Loucy (cell line): ENCODE measurements at regions not wholly inside any gene's neighbourhood (a gene's known extent, or its start where the extent isn't known, plus 50 kb on each side); places are given as distances from the start of the nearest gene placed in this dataset.

Experiments used
- H2AFZ ChIP-seq: fragments of 200-600 bp; sonication (generic); 2 replicates; pipeline ENCODE4 v1.6.0; 2016; ENCODE audit warnings: antibody characterized with exemption, mild to moderate bottlenecking, low read length, moderate library complexity
- H3F3A ChIP-seq: fragments of 200-600 bp; 2 replicates; pipeline ENCODE4 v1.6.0; 2016; ENCODE audit warnings: antibody characterized with exemption, low read depth, mild to moderate bottlenecking
- H3K27me3 ChIP-seq: fragments of 200-600 bp; sonication (generic); 2 replicates; pipeline ENCODE4 v1.6.1; 2014; ENCODE audit warnings: low read length, mild to moderate bottlenecking; ENCODE audit not compliant: insufficient read depth, poor library complexity, severe bottlenecking
- H3K36me3 ChIP-seq: fragments of 200-600 bp; sonication (generic); 2 replicates; pipeline ENCODE4 v1.6.1; 2016; ENCODE audit warnings: low read length; ENCODE audit not compliant: insufficient read depth
- H3K4me1 ChIP-seq: fragments of 200-600 bp; sonication (generic); 2 replicates; pipeline ENCODE4 v1.5.1; 2014; ENCODE audit warnings: low read length, mild to moderate bottlenecking; ENCODE audit not compliant: insufficient read depth, poor library complexity, severe bottlenecking
- H3K4me2 ChIP-seq: fragments of 200-600 bp; sonication (generic); 2 replicates; pipeline ENCODE4 v1.6.0; 2014; ENCODE audit warnings: antibody characterized with exemption, low read length, low read depth, mild to moderate bottlenecking; ENCODE audit not compliant: poor library complexity, severe bottlenecking
- H3K4me3 ChIP-seq: fragments of 200-600 bp; sonication (generic); 2 replicates; pipeline ENCODE4 v1.5.1; 2014; ENCODE audit warnings: low read length, mild to moderate bottlenecking, mixed read lengths; ENCODE audit not compliant: poor library complexity, severe bottlenecking
- H3K79me2 ChIP-seq: fragments of 200-600 bp; sonication (generic); 2 replicates; pipeline ENCODE4 v1.6.1; 2014; ENCODE audit warnings: low read length; ENCODE audit not compliant: insufficient read depth
- H3K9ac ChIP-seq: fragments of 200-600 bp; sonication (generic); 2 replicates; pipeline ENCODE4 v1.6.0; 2014; ENCODE audit warnings: mild to moderate bottlenecking, low read depth, low read length, moderate library complexity; ENCODE audit not compliant: poor library complexity, severe bottlenecking
- H3K9me2 ChIP-seq: fragments of 200-600 bp; sonication (generic); replicated peaks from 2 replicates; pipeline ENCODE4 v1.6.1; 2016; ENCODE audit warnings: low read depth, low read length, mixed read lengths
- H3K9me3 ChIP-seq: fragments of 200-600 bp; sonication (generic); 2 replicates; pipeline ENCODE4 v1.6.1; 2014; ENCODE audit warnings: mild to moderate bottlenecking, antibody characterized with exemption, low read length, low read depth; ENCODE audit not compliant: insufficient read depth
- H4K20me1 ChIP-seq: fragments of 200-600 bp; sonication (generic); 2 replicates; pipeline ENCODE4 v1.6.0; 2014; ENCODE audit warnings: antibody characterized with exemption, low read length, mild to moderate bottlenecking; ENCODE audit not compliant: insufficient read depth, poor library complexity, severe bottlenecking
- CTCF ChIP-seq: fragments of 200-600 bp; sonication (generic); conservative IDR thresholded peaks from 2 replicates; pipeline ENCODE4 v1.5.1; 2014; ENCODE audit warnings: mild to moderate bottlenecking, antibody characterized with exemption, low read length
- EZH2phosphoT487 ChIP-seq: fragments of 200-600 bp; IDR thresholded peaks from 2 replicates; pipeline ENCODE4 v1.6.1; 2018; ENCODE audit warnings: antibody characterized with exemption, mild to moderate bottlenecking, moderate library complexity, borderline replicate concordance

DNA sequence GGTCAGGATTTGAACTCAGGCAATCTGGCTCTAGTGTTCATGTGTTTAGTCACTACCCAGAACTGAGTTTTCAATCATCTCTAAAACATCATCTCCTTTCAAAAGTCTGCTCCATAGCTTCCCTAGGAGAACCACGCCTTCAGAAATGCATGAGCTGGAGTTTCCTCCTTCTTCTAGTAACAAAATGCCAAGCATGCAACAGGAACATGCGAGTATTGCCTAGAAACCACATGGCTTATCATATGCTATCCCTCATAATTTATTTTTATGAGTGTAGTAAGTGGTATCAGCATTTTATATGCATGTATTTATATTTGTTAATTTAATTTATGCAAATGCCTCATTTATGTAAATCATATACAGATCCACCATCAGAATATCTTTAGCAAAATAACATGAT, 170.9 kb downstream of the RAB11FIP2 start:
- Histone ChIP-seq H3F3A (no peaks in the 10 kb centered on the region), H3K9me2 (no peaks in the 10 kb centered on the region), H3K4me3 (no peak overlapping the region), H4K20me1 (no peaks in the 10 kb centered on the region), H2AFZ (no peak overlapping the region), H3K36me3 (no peaks in the 10 kb centered on the region), H3K4me2 (no peak overlapping the region), H3K4me1 (no peaks in the 10 kb centered on the region), H3K79me2 (no peaks in the 10 kb centered on the region), H3K9ac (no peak overlapping the region), H3K9me3 (no peaks in the 10 kb centered on the region), H3K27me3 (no peaks in the 10 kb centered on the region)
- TF ChIP-seq EZH2phosphoT487 (no peak), CTCF (no peak)

DNA sequence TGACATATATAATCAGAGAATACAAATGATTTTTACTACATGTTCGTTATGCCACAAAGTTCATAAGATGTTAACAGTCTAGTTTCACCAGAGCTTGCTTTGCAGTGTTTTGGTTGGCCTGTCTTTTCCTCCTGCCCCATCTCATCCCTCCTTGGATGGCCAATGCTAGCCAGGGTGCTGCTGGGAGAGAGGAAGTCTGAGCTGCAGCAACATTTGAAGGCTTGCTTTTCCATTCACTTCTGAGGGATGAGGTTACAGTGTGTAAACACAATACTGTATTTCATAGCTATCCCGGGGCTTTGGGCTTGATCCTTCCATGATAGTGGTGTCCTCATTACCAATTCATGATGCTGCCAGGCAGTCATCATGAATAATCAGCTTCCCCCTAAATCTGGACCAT, 170.5 kb downstream of the RAB11FIP2 start:
- Histone ChIP-seq H3K9me2 (no peaks in the 10 kb centered on the region), H4K20me1 (no peaks in the 10 kb centered on the region), H3K36me3 (no peaks in the 10 kb centered on the region), H3F3A (no peaks in the 10 kb centered on the region), H3K9me3 (no peaks in the 10 kb centered on the region), H3K4me2 (no peak overlapping the region), H3K9ac (no peak overlapping the region), H3K4me1 (no peaks in the 10 kb centered on the region), H3K79me2 (no peaks in the 10 kb centered on the region), H2AFZ (no peak overlapping the region), H3K4me3 (no peak overlapping the region), H3K27me3 (no peaks in the 10 kb centered on the region)
- no peak for TF ChIP-seq CTCF
- TF ChIP-seq EZH2phosphoT487, result no peak

- H4K20me1 ChIP-seq, result no peaks in the 10 kb centered on the region
- no peaks in the 10 kb centered on the region for H3F3A ChIP-seq
- H3K4me3 ChIP-seq, result no peak overlapping the region
- TF ChIP-seq EZH2phosphoT487 (no peak), CTCF (no peak)
- H3K9me3 ChIP-seq, result no peaks in the 10 kb centered on the region
- no peak overlapping the region for H3K4me2 ChIP-seq
- H2AFZ ChIP-seq, result no peak overlapping the region
- no peaks in the 10 kb centered on the region for H3K4me1 ChIP-seq
- no peak overlapping the region for H3K9ac ChIP-seq
- no peaks in the 10 kb centered on the region for H3K36me3 ChIP-seq
- H3K27me3 ChIP-seq, result peaks cover 3% of the 10 kb centered on the region
- no peaks in the 10 kb centered on the region for H3K79me2 ChIP-seq
- H3K9me2 ChIP-seq, result no peaks in the 10 kb centered on the region
These were observed 168.1 kb downstream of the RAB11FIP2 start for GRCh38 chr10:117878626-117879025.
